ENCODE measurements at regions not wholly inside any gene's neighbourhood (a gene's known extent, or its start where the extent isn't known, plus 50 kb on each side); places are given as distances from the start of the nearest gene placed in this dataset.
A peak's percentile ranks its signal among the peaks of the same experiment; 100 is the strongest.
"Not testable (repeated sequence)": the region's sequence is repeated elsewhere in the genome, so short reads cannot be mapped to it uniquely, and the experiment has no call there.

GRCh38 chr3:86887876-86888275 is 103.1 kb downstream of the VGLL3 start:
- Histone ChIP-seq H3K27ac (no peak overlapping the region), H3K4me1 (replicated peaks in 1 of 2) (peaks cover 3 to 12% of the 10 kb centered on the region in 2 donors), H3K4me3 (no peak overlapping the region)
- no peak for ATAC-seq (replicated peaks in 6 of 8)
- in situ Hi-C loops (cut with MboI; ENCODE audit: low pct_unique_long_range_greater_than_20kb in 2 of 9, low sequenced_read_pairs in 9 of 9, unreplicated experiment in 9 of 9) = no loop called here

- Histone ChIP-seq H3K27ac (no peak overlapping the region), H3K4me3 (no peak overlapping the region), H3K4me1 (replicated peaks in 1 of 2) (no peaks in the 10 kb centered on the region)
- WGBS, 10 experiments = 80 to 100% (median 97%) methylated on average over 1 to 5 of the region's 6 CpGs; no CpG with 5 or more reads in 4 of the 10 experiments
- ATAC-seq (replicated peaks in 6 of 8) = no peak
- in situ Hi-C loops (cut with MboI; ENCODE audit: low pct_unique_long_range_greater_than_20kb in 2 of 9, low sequenced_read_pairs in 9 of 9, unreplicated experiment in 9 of 9) = no loop called here
Measured at GRCh38 chr3:86880066-86880465, 110.9 kb downstream of the VGLL3 start.

GRCh38 chr3:86876504-86877181 is 114.3 kb downstream of the VGLL3 start:
- H3K27ac ChIP-seq; H3K4me1 ChIP-seq (replicated peaks in 1 of 2); in situ Hi-C loops (cut with MboI; ENCODE audit: low pct_unique_long_range_greater_than_20kb in 2 of 9, low sequenced_read_pairs in 9 of 9, unreplicated experiment in 9 of 9); ATAC-seq (replicated peaks in 6 of 8); H3K4me3 ChIP-seq: not testable (repeated sequence)
- 40 to 100% (median 90%) methylated on average over 1 to 4 of the region's 5 CpGs; no CpG with 5 or more reads in 3 of the 10 experiments for WGBS, 10 experiments

- H3K4me3 ChIP-seq; ATAC-seq (replicated peaks in 6 of 8); in situ Hi-C loops (cut with MboI; ENCODE audit: low pct_unique_long_range_greater_than_20kb in 2 of 9, low sequenced_read_pairs in 9 of 9, unreplicated experiment in 9 of 9); H3K27ac ChIP-seq; H3K4me1 ChIP-seq (replicated peaks in 1 of 2): not testable (repeated sequence)
- WGBS, 10 experiments = 33 to 100% (median 100%) methylated on average over 1 of the region's 1 CpG; no CpG with 5 or more reads in 1 of the 10 experiments
Measured at GRCh38 chr3:86874790-86875189, 116.2 kb downstream of the VGLL3 start.

GRCh38 chr3:86869566-86869965 is 121.4 kb downstream of the VGLL3 start:
- Histone ChIP-seq H3K27ac (no peak overlapping the region), H3K4me3 (no peak overlapping the region), H3K4me1 (replicated peaks in 1 of 2) (no peaks in the 10 kb centered on the region)
- WGBS, 10 experiments = 40 to 92% (median 71%) methylated on average over 1 to 4 of the region's 4 CpGs; no CpG with 5 or more reads in 1 of the 10 experiments
- in situ Hi-C loops (cut with MboI; ENCODE audit: low pct_unique_long_range_greater_than_20kb in 2 of 9, low sequenced_read_pairs in 9 of 9, unreplicated experiment in 9 of 9) = no loop called here
- no peak for ATAC-seq (replicated peaks in 6 of 8)

DNA sequence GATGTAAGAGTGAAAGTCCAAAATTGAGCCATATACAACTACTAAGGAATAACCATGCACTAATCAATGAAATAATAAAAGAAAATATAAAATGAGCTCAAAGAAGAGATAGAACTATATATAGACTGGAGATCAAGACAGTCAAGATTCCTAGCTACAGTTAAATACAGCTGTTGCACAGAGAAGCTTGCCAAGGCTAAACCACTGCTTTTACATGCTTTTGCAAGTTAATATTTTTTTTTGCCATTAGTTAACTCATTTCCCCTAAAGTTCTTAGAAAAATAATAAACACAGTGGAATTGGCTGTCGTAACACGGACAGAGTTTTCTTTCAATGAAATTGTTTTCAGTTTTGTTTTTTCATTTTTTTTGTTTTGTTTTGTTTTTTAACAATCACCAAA is 123.0 kb downstream of the VGLL3 start:
- in situ Hi-C loops (cut with MboI; ENCODE audit: low pct_unique_long_range_greater_than_20kb in 2 of 9, low sequenced_read_pairs in 9 of 9, unreplicated experiment in 9 of 9) = no loop called here
- no peak overlapping the region for H3K27ac ChIP-seq
- no peak overlapping the region for H3K4me3 ChIP-seq
- no peak for ATAC-seq (replicated peaks in 6 of 8)
- WGBS, 10 experiments = 0 to 97% (median 48%) methylated on average over 2 of the region's 2 CpGs; no CpG with 5 or more reads in 1 of the 10 experiments
- no peaks in the 10 kb centered on the region for H3K4me1 ChIP-seq (replicated peaks in 1 of 2)

DNA sequence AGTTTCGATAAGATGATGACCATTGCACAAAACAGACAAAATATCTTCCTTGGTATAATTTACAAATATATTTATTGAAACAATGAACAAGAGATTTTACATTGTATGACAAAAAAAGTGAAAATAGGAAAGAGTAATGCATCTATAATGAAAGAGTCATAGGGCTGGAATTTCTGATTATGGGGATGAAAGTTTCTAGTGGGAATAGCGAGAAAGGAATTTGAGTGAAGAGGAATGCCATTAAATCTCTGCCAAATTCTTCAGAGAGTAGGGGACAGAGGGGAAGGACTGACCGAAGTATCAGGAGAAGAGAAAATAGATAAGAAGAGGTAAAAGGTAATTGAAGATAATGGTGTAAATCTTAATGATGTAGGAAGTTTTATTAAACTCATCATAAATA is 125.4 kb downstream of the VGLL3 start:
- Histone ChIP-seq H3K27ac (no peak overlapping the region), H3K4me3 (no peak overlapping the region), H3K4me1 (replicated peaks in 1 of 2) (no peaks in the 10 kb centered on the region)
- ATAC-seq (replicated peaks in 6 of 8) = no peak
- WGBS, 10 experiments = 44 to 100% (median 90%) methylated on average over 1 to 3 of the region's 3 CpGs
- in situ Hi-C loops (cut with MboI; ENCODE audit: low pct_unique_long_range_greater_than_20kb in 2 of 9, low sequenced_read_pairs in 9 of 9, unreplicated experiment in 9 of 9) = no loop called here

DNA sequence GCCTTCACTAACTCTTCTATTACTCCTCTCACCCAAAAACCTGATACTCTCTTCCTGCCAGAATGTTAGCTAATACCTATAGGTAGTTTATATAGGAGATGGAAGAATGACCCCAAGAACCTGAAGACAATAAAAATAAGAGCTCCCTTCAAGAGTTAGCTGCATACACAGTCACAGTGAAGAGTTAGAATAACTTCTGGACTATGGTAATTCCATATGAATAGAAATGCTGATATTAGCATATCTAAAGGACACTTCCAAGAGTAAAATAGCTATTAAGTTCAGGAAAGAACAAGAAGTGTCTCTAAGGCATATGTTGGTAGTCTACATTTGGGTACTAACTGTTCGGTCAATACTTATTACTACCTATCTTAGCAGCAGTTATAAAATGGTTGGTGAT is 134.2 kb downstream of the VGLL3 start:
- peak in 1 of 8 experiments; percentile 29 for ATAC-seq (replicated peaks in 6 of 8)
- in situ Hi-C loops (cut with MboI; ENCODE audit: low pct_unique_long_range_greater_than_20kb in 2 of 9, low sequenced_read_pairs in 9 of 9, unreplicated experiment in 9 of 9) = no loop called here
- Histone ChIP-seq H3K4me3 (no peak overlapping the region), H3K4me1 (replicated peaks in 1 of 2) (peaks cover 0 to 3% of the 10 kb centered on the region in 2 donors), H3K27ac (no peak overlapping the region)
- WGBS, 10 experiments = 0 to 88% (median 0%) methylated on average over 1 of the region's 1 CpG; no CpG with 5 or more reads in 3 of the 10 experiments

- Histone ChIP-seq H3K4me1 (replicated peaks in 1 of 2) (peaks cover 0 to 6% of the 10 kb centered on the region in 2 donors), H3K27ac (no peak overlapping the region), H3K4me3 (no peak overlapping the region)
- no peak for ATAC-seq (replicated peaks in 6 of 8)
- 0 to 100% (median 85%) methylated on average over 1 of the region's 1 CpG for WGBS, 10 experiments
- in situ Hi-C loops (cut with MboI; ENCODE audit: low pct_unique_long_range_greater_than_20kb in 2 of 9, low sequenced_read_pairs in 9 of 9, unreplicated experiment in 9 of 9) = no loop called here
Measured at GRCh38 chr3:86849991-86850390, 141.0 kb downstream of the VGLL3 start.

- H3K4me3 ChIP-seq = no peak overlapping the region
- peak in 2 of 8 experiments; percentile 25 to 27 for ATAC-seq (replicated peaks in 6 of 8)
- no peak overlapping the region for H3K27ac ChIP-seq
- H3K4me1 ChIP-seq (replicated peaks in 1 of 2) = peaks cover 0 to 6% of the 10 kb centered on the region in 2 donors
- in situ Hi-C loops (cut with MboI; ENCODE audit: low pct_unique_long_range_greater_than_20kb in 2 of 9, low sequenced_read_pairs in 9 of 9, unreplicated experiment in 9 of 9) = no loop called here
- 0 to 93% (median 51%) methylated on average over 1 to 4 of the region's 4 CpGs for WGBS, 10 experiments
Measured at GRCh38 chr3:86845726-86846125, 145.2 kb downstream of the VGLL3 start.

- WGBS, 10 experiments = 44 to 90% (median 76%) methylated on average over 2 of the region's 2 CpGs; no CpG with 5 or more reads in 4 of the 10 experiments
- Histone ChIP-seq H3K4me3 (no peak overlapping the region), H3K4me1 (replicated peaks in 1 of 2) (peaks cover 0 to 4% of the 10 kb centered on the region in 2 donors), H3K27ac (no peak overlapping the region)
- ATAC-seq (replicated peaks in 6 of 8) = no peak
- in situ Hi-C loops (cut with MboI; ENCODE audit: low pct_unique_long_range_greater_than_20kb in 2 of 9, low sequenced_read_pairs in 9 of 9, unreplicated experiment in 9 of 9) = no loop called here
Measured at GRCh38 chr3:86838927-86839326, 152.0 kb downstream of the VGLL3 start.

DNA sequence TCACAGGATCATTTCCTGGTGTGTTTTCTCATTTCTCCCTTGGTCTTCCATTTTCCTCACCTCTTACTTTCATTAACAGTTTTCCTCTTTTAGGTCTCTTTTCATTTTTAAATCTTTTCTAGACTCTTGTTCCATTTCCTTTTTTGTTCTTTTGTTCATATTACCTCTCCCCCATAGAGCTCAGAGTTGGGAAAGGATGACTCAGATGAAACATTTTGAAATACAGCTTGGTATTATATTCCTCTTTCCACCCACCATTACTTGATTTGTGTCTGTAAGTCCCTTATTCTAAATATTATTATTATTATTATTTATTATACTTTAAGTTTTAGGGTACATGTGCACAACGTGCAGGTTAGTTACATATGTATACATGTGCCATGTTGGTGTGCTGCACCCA is 153.1 kb downstream of the VGLL3 start:
- Histone ChIP-seq H3K4me1 (replicated peaks in 1 of 2) (peaks cover 0 to 4% of the 10 kb centered on the region in 2 donors), H3K4me3 (no peak overlapping the region), H3K27ac (no peak overlapping the region)
- WGBS, 10 experiments = 80 to 100% methylated on average over 1 of the region's 1 CpG; no CpG with 5 or more reads in 8 of the 10 experiments
- no peak for ATAC-seq (replicated peaks in 6 of 8)
- in situ Hi-C loops (cut with MboI; ENCODE audit: low pct_unique_long_range_greater_than_20kb in 2 of 9, low sequenced_read_pairs in 9 of 9, unreplicated experiment in 9 of 9) = no loop called here

DNA sequence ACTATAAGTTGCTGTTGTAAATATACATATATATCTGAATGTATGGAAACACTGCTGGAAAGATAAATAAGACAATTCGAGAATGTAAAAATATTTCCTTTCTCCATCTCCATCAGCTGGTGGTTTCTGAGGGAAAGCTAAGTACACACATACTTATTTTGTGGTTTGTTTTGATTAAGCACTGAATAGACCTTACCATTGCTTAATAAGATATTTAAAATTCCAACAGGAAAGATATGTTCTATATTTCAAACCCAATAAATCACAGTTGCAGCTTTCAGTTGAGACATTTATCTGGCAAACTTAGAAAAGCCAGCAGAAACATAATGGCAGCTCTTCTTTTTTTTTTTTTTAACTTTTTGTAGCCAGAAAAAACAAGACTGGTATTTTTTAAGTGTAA is 160.4 kb downstream of the VGLL3 start:
- 0 to 100% (median 70%) methylated on average over 1 of the region's 1 CpG; no CpG with 5 or more reads in 3 of the 10 experiments for WGBS, 10 experiments

GRCh38 chr3:86828751-86829150 is 162.2 kb downstream of the VGLL3 start:
- no peak for ATAC-seq (replicated peaks in 6 of 8)
- H3K4me1 ChIP-seq (replicated peaks in 1 of 2) = no peaks in the 10 kb centered on the region
- in situ Hi-C loops (cut with MboI; ENCODE audit: low pct_unique_long_range_greater_than_20kb in 2 of 9, low sequenced_read_pairs in 9 of 9, unreplicated experiment in 9 of 9) = no loop called here
- WGBS, 10 experiments = 60 to 100% (median 85%) methylated on average over 1 to 3 of the region's 3 CpGs; no CpG with 5 or more reads in 1 of the 10 experiments
- no peak overlapping the region for H3K27ac ChIP-seq
- H3K4me3 ChIP-seq = no peak overlapping the region

More for the DNA sequence above, 160.4 kb downstream of the VGLL3 start:
- no peak for ATAC-seq (replicated peaks in 6 of 8)
- no peaks in the 10 kb centered on the region for H3K4me1 ChIP-seq (replicated peaks in 1 of 2)
- in situ Hi-C loops (cut with MboI; ENCODE audit: low pct_unique_long_range_greater_than_20kb in 2 of 9, low sequenced_read_pairs in 9 of 9, unreplicated experiment in 9 of 9) = no loop called here
- H3K4me3 ChIP-seq = no peak overlapping the region
- no peak overlapping the region for H3K27ac ChIP-seq
